Fibroblast of lung (primary cell): ENCODE measurements at regions not wholly inside any gene's neighbourhood (a gene's known extent, or its start where the extent isn't known, plus 50 kb on each side); places are given as distances from the start of the nearest gene placed in this dataset.

Experiments
- EZH2 ChIP-seq: IDR thresholded peaks from 2 replicates; pipeline ENCODE4 v1.5.1; 2012; ENCODE audit warnings: low read length, control low read depth, mild to moderate bottlenecking; ENCODE audit errors: missing control alignments
- TF ChIP-seq, protein P1 (sequence below), 2 donors: IDR thresholded peaks in 1 of 2; conservative IDR thresholded peaks in 1 of 2; 1 replicate in 1 of 2; 2 replicates in 1 of 2; pipeline ENCODE4 v1.5.1; 2011 to 2012; ENCODE audit warnings: low read length in 2 of 2, control low read depth in 1 of 2, inconsistent platforms in 1 of 2, low read depth in 1 of 2, mild to moderate bottlenecking in 1 of 2

DNA sequence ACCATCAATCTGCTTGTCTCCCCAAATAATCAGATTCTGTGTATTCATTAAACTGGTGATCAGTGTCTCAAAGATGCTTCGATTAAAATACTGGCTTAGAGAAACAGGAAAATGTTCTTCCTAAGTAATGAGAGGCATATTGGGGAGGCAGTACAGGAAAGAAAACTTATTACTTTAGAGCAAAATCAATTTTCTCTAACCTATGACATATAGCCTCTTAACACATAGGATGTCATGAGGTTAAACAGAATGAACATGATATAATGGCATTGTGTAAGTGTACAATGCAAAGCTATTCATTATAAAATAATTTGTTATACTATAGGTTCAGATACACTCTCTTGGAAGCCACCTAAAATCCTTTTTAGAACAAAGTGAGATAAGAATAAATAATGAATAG, 819.3 kb downstream of the KCNJ2 start:
- TF ChIP-seq, protein P1, sequence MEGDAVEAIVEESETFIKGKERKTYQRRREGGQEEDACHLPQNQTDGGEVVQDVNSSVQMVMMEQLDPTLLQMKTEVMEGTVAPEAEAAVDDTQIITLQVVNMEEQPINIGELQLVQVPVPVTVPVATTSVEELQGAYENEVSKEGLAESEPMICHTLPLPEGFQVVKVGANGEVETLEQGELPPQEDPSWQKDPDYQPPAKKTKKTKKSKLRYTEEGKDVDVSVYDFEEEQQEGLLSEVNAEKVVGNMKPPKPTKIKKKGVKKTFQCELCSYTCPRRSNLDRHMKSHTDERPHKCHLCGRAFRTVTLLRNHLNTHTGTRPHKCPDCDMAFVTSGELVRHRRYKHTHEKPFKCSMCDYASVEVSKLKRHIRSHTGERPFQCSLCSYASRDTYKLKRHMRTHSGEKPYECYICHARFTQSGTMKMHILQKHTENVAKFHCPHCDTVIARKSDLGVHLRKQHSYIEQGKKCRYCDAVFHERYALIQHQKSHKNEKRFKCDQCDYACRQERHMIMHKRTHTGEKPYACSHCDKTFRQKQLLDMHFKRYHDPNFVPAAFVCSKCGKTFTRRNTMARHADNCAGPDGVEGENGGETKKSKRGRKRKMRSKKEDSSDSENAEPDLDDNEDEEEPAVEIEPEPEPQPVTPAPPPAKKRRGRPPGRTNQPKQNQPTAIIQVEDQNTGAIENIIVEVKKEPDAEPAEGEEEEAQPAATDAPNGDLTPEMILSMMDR (conservative IDR thresholded peaks at IDR 0.05 in 1 of 2, IDR thresholded peaks at IDR 0.05 in 1 of 2; ENCODE audit: low read depth in 1 of 2, low read length in 2 of 2), result no peak
- no peak for TF ChIP-seq EZH2
